ENCODE measurements at regions not wholly inside any gene's neighbourhood (a gene's known extent, or its start where the extent isn't known, plus 50 kb on each side); places are given as distances from the start of the nearest gene placed in this dataset.

GRCh38 chr3:110711130-110711832 lies 360.3 kb upstream of the NECTIN3 start:
- DNase-seq: no peak

DNA sequence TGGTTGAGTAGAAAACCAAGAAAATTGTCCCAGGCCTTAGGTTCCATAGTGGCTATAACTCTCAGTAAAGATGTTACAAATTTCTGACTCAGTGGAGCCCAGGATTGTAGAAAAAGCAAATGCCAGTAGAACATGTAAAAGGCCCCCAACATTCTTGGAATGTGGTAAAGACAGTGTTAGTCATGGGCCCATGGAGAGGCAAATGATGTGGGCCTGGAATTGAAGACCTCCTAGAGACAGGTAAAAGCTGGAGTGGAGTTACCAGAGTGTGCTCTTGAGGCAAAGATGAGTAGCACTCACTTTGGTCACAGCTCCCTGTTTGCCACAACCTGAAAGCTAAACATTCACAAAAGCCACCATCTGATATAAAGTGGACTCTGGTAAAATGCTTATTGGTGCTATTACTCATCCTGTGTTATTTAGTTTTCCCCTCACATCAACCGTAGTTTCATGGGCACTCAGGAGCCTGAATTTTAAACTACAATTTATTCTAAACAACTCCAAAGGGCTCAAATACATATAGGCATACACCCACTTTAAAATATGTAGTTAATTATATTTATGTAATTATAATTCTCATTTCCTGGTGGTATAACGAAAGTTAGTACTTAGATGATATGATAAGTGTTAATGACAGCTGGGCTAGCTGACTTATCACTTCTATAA lies 359.6 kb upstream of the NECTIN3 start:
- peak; percentile 28 for DNase-seq

DNA sequence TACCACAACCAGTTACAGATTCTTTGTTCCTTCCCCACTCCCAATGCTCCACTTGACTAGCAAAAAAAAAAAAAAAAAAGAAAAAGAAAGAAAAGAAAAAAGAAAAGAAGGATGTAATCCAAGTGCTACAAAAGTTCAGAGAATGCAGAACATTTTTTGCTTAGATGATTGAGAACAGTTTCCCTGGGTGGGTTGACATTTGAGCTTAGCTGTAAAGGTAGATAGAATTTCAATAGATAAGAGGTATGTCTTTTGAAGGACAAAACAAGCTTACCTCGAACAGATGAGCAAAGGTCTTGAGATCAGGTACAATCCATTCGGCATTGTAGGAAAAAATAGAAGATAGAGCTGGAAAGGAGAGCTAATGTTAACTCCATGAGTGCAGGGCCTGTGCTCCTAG lies 344.6 kb upstream of the NECTIN3 start:
- no peak for DNase-seq

DNA sequence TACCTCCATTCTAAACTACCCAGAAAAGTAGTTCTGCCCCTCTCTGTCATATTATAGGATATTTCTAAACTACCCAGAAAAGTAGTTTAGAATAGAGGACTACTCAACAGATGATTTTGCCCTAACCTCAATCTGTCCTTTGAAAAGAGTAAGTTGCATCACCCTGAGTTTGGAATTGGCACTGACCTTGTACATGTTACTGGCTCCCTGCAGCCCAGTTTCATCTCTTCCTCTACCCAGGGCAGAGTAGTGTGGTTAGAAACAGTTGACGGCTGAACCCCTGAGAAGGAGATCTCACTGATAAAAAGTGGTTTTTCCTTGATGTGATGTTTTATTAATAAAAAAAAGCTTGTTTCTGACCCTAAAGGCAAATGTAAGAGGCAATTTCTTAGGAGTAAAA lies 340.5 kb upstream of the NECTIN3 start:
- no peak for DNase-seq

GRCh38 chr3:110732420-110732819 lies 339.2 kb upstream of the NECTIN3 start:
- DNase-seq: no peak

- DNase-seq: no peak
Observed at GRCh38 chr3:110733045-110733444, 338.6 kb upstream of the NECTIN3 start.

- no peak for DNase-seq
Observed at GRCh38 chr3:110734524-110734923, 337.1 kb upstream of the NECTIN3 start.

- no peak for DNase-seq
Observed at GRCh38 chr3:110736332-110736731, 335.3 kb upstream of the NECTIN3 start.

- DNase-seq: peak; percentile 36
Observed at GRCh38 chr3:110738531-110738930, 333.1 kb upstream of the NECTIN3 start.

GRCh38 chr3:110741891-110742290 lies 329.7 kb upstream of the NECTIN3 start:
- no peak for DNase-seq

DNA sequence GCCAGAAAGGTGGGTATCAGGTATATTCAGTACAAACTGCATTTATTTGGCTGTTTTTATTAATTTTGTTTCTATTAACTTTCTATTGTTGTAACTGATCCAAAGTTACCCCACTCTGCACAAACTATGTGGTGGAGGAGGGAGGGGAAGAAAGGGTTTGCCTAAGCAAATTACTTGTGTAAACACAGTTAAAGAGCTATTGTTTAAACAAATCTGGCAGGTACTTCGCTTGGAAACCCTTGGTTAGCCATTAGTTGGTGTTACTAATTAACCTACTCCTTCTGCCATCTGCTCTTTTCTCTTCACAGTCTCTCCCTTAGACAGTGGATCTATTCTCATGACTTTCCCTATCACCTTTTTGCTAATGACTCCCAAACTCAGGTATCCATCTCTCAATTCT lies 328.4 kb upstream of the NECTIN3 start:
- no peak for DNase-seq

- DNase-seq: no peak
Observed at GRCh38 chr3:110743984-110744383, 327.6 kb upstream of the NECTIN3 start.

GRCh38 chr3:110744723-110745122 lies 326.9 kb upstream of the NECTIN3 start:
- DNase-seq: no peak

DNA sequence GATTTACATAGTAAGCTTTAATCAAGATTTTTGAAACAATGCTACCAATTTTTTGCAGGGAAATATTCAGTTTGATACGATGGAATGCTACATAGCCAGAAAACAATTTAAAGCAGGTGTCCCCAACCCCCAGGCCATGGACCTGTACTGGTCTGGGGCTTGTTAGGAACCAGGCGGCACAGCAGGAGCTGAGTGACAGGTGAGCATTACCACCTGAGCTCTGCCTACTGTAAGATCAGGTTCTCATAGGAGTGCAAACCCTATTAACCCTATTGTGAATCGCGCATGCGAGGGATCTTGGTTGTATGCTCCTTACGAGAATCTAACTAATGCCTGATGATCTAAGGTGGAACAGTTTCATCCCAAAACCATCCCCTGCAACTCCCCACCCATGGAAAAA lies 322.6 kb upstream of the NECTIN3 start:
- DNase-seq: no peak

DNA sequence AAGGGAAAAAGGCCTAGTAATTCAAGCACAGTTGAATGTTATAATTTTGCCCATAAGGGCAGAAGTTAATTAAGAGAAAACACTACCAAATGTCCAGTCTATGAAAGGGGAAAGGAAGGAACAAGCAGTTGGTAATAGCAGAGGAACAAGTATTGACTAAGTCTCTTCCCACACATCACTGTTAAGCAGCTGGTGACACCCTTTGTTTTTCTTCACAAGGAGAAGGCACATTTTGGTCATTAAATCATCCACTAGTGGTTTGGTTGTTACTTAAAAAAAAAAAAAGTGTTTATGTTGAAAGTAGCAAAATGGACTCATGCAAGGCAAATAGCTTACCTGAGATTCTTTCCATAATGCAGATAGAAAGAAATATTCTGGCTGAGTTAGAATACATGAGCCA lies 321.4 kb upstream of the NECTIN3 start:
- DNase-seq: no peak

DNA sequence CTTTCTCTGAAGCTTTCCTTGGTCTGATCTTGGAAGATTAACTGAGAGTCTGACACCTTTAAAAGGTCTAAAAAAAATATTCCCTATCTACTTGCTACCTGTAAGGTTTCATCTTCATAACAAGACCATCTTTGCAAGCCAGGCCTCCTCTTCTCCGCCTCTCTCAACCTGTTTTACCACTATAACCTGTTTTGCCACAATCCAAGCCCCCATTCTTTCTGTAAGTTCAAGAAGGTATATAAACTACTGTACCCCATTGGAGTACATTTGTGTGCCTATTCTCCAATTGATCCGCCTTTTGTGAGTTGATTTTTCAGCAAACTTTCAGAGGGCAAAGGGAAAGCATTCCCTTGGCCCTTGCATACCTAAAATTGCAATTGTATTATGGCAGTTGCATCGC lies 319.3 kb upstream of the NECTIN3 start:
- DNase-seq: no peak

DNA sequence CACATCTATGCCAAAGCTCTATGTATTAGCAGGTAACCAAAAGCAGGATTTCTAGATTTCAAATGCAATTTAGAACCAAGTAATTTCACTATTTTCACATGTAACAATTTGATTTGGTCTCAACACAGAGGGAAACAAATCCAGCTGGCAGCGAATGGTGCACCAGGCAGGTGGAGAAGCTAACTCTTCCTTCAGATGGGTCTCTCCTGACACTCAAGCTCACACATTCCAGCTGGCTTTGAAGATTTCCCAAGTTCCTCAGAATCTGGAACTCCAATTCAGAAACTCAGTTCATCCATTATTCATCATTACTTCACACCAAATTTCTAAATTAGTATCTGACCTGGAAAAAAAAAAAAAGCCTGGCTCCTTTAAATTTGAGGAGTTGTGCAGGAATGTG lies 318.1 kb upstream of the NECTIN3 start:
- DNase-seq: no peak

DNA sequence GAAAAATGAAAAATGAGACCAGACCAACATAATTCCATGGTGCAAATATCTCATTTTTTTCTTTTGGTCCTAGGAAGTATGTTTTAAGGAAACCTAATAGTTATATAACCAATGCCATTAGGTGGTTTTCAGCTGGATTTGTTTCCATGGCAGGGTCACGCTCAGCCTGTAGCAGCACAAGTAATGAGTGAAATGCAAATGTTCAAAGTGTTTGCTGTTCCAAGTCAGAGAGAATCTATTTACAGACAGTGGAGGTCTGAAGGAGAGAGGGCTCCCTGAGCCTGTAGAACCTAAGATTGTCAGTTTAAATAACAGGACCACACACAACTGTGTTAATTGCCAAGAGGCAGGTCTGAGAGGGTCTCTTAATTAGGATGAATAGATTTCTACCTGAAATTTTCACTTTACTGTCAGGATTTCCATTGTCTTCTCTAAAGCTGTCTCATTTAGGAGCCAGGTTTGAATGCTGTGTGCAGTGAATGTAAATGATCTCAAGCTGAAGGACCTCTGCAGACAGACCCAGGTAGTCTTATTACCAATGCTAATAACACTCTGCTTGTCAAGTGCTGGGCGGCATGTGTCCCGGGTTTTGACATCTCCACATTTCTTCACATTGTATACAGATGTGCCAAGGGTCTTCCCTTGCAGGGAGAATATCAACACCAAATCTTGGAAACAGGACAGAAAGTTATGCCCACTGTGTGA lies 317.3 kb upstream of the NECTIN3 start:
- DNase-seq: no peak

DNA sequence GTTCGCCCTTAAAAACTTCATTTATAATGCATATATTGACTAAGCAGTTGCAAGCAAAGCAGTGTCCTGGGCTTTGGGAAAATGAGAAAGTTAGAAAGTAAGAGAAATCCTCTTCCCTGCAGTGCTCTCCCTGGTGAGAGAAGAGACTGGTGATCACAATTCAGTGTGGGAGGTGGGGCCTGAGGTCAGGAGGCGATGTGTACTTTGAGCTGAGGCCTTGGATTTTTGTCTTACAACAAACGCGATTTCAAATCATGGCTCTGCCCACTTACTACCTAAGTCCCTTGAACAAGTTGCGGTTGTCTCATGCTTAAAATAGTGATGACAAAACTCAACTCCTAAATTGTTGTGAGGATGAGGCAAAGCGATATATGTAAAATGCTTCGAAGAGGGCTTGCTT lies 316.3 kb upstream of the NECTIN3 start:
- no peak for DNase-seq

GRCh38 chr3:110756705-110757104 lies 314.9 kb upstream of the NECTIN3 start:
- no peak for DNase-seq

- no peak for DNase-seq
Observed at GRCh38 chr3:110758208-110758607, 313.4 kb upstream of the NECTIN3 start.

DNA sequence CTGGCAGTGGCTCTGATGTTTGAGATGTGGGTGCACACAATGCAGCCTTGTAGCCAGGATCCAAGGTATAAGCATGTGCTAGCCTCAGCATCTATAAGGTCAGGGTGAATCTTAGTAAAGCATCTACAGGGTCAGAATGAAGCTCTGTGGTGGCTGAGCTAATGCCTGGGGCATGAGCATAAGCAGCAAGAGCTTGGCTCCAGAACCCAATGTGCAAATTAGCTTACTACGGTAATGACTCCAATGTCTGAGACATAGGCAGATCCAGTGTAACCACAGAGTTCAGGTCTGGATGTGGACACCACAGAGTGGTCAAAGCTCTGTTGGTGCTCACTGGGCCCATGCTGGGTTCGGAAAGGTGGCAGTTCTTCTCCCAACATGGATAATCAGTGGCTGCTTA lies 304.5 kb upstream of the NECTIN3 start:
- DNase-seq: no peak

GRCh38 chr3:110767838-110768237 lies 303.8 kb upstream of the NECTIN3 start:
- no peak for DNase-seq

GRCh38 chr3:110773413-110773954 lies 298.1 kb upstream of the NECTIN3 start:
- DNase-seq: peak; percentile 95

Data from EL (cell line).